HG03378 (cell line): ENCODE measurements at regions not wholly inside any gene's neighbourhood (a gene's known extent, or its start where the extent isn't known, plus 50 kb on each side); places are given as distances from the start of the nearest gene placed in this dataset.

Experiments used
- ATAC-seq: cut with Tn5 transposase; IDR thresholded peaks from one replicate; pipeline ENCODE4 v1.9.1; 2021; ENCODE audit warnings: mild to moderate bottlenecking, moderate library complexity; ENCODE audit not compliant: unreplicated experiment

DNA sequence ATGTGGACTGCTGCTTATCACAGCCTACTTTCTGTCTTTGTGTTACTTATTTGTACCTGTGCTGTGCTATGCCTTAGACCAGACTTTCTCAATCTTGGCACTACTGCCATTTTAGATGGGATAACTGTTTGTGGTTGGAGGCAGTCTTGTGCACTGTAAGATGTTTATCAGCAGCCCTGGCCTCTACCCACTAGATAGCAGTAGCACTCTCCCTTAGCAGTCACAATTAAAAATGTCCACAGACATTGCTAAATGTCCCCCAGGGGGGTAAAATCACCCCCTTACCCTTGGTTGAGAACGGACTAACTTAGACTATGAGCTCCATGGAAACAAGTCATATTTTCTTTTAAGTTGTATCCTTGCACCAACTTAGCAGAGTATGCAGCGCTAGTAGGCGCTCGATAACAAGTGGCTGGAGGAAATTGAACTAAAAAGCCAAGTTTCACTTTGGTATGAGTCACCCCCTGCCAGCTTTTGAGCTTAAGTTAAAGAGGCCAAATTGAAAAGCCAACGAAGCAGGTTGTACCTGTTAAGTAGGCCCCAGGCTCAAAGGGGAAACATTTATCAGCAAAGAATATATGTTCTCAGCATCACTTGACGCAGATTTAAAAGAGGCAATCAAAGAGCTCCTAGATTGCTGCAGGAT is 304.8 kb upstream of the SORL1-AS1 start:
- peak; percentile 44 for ATAC-seq

DNA sequence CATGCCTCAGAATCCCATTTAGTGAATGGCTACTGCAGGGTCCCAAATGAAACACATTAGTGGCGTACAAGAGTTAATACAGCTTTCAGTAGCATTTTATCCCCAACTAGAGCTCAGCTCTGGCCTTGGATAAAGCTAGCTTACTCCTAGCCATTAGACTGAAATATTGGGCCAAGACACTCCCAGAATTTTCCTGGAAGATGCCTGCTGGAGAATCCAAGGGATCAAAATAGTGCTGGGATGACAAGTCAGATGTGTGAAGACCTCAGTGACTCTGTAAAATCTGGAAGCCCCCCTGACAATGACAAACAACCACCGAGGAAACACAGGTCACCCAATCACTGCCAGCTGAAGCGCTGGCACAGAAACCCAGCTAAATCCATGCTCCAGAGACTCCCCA is 303.1 kb upstream of the SORL1-AS1 start:
- ATAC-seq: no peak

DNA sequence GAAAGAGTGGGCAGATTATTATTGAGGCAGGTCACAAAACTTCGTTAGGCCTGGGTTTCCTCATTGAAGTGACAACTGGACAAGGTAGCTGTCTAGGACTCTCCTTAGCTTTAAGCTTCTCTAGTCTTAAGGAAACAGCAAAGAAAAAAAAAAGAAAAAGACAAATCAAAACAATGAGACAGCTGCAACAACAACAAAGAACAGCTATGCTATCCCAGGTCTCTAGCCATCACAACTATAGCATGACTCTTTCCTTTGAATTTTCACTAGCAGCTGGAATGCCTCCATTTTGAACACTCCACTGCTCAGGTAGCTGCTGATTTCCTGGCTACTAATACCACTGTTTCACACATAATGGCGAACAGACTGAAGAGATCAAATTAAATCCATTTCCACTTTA is 302.4 kb upstream of the SORL1-AS1 start:
- ATAC-seq: no peak

- no peak for ATAC-seq
These were observed 301.8 kb upstream of the SORL1-AS1 start for GRCh38 chr11:121754598-121754997.

DNA sequence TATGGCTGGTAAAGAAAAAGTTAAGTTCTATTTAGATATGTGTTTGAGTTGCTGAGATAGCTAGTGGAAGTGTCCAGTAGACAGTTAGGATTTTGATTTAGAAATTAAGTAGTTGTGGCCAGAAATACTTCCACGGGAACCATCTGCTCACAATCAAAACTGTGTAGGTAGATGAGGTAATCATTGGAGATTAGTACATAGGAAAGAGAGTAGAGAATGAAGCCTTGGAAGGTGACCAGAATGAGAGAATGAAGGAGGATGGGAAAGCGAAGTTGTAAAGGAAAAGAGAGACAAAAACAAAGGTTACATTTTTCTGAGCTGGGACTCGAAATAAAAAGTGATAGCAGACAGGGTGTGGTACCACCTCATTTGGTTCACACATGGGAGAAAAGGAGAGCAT is 296.9 kb upstream of the SORL1-AS1 start:
- no peak for ATAC-seq

GRCh38 chr11:121748068-121748467 is 295.3 kb upstream of the SORL1-AS1 start:
- ATAC-seq: no peak

DNA sequence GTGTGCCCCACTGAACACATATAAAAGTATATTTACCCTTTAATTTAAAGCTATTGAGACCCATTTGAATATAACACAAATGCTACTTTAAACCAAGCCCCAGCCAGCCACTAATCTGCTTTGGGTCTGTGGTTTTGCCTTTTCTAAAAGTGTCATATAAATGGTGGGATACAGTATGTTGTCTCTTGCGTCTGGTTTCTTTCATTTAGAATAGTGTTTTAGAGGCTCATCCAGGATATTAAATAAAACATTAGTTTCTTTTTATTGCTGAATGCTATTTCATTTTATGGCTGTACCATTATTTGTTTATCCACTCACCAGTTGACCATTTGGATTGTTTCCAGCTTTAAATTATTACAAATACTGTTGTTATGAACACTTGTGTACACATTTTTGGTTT is 290.5 kb upstream of the SORL1-AS1 start:
- ATAC-seq: no peak

DNA sequence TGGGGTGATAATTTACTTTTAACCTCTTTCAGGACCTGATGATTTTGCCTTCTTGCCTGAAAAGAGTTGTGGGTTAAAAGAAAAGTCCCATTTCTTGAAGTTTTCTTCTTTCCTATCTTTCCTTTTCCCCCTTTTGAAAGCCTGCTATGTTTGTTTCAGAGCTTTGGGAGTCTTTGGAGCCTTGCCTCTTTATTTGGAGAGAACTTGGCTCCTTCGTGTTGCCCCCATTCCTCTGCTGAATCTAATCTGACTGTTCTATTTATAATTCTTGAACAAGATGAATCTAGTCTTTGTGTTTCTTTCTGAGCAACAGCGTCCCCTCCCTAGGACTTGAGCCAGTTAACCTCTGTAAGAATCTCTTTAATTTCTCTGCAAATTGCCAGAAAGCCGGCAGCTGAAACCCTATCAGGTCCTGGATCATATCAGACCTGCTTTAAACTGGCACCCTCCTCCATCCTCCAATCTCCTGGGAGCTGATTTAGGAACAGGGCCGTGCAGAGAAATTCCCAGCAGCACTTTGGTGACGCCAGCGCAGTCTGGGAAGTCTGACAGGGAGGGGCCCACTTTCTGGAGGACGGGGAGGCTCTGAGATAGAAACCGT is 289.1 kb upstream of the SORL1-AS1 start:
- ATAC-seq: no peak

GRCh38 chr11:121741351-121741760 is 288.6 kb upstream of the SORL1-AS1 start:
- no peak for ATAC-seq

DNA sequence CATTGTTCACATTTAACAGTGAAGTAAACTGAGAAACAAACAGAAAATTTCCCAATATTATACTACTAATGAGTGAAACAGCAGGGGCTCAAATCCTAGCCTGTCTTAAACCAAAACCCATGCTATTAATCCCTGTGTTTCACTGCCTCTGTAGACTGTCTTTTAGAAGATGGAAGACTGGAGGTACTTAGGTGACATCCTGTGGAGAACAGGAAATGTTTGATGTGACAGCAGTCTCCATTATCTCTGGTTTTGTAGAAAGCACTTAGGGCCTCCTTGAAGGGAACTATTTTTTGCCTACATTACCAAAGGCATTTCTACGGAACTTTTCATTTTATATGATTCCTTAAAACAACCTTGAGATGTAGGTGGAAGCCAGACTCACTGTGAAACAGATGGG is 288.1 kb upstream of the SORL1-AS1 start:
- no peak for ATAC-seq

GRCh38 chr11:121733858-121734257 is 281.1 kb upstream of the SORL1-AS1 start:
- no peak for ATAC-seq

GRCh38 chr11:121727942-121728341 is 275.2 kb upstream of the SORL1-AS1 start:
- ATAC-seq: no peak

- no peak for ATAC-seq
These were observed 270.5 kb upstream of the SORL1-AS1 start for GRCh38 chr11:121723246-121723741.

DNA sequence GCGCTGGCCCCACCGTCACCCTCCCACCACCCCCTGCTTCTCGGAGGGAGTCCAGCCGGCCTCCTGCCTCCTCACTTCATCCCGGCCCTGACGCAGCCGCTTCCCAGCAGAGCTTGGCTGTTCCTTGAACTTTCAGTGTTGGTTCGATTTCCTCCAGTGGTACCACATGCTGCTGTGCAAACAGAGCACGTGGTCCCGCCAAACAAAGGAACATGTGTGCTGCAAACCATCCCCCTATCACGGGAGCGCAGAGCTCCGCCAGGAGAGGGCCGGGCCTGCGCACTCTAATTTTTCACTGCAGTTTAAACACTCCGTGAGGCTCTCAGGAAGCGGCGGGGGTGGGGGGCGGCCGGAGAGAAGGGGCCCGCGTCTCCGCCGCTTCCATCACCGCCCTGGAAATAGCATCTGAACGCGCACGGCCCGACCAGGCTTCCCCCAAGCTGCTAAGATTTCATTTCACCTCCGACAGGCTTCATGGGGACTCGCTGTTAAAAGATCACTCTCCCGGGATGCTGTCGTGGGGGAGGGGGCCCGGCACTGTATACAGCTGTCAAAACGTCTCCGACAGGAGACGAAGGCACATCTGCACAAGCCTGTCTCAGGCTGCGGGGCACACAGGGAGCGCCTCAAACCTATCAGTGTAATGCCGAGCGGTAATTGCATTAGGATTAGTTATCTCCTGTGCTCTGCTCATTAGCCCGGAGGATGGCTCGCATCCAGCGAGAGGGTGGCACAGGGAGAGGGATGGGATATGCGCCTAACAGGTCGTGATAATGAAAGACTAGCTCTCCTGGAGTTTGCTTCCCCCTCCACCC is 269.9 kb upstream of the SORL1-AS1 start:
- ATAC-seq: no peak

DNA sequence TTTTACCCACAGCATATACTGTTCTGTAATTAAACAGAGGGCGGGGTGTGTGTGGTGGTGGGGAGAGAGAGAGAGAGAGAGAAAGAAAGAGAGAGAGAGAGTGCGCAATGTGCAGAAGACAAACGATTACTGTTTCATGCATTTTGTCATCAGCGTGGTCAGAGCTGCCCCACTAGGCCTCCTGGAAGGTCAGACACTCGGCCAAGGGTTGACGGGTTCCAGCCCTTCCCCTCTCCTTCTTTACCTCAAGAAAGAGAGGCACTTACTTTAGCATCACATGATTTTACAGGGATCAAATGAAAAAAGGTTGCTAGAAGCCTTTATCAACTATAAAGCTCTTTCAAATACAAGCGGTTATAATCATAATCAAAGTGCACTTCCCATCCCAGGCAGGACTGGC is 269.2 kb upstream of the SORL1-AS1 start:
- no peak for ATAC-seq

GRCh38 chr11:121721448-121721847 is 268.7 kb upstream of the SORL1-AS1 start:
- ATAC-seq: no peak

DNA sequence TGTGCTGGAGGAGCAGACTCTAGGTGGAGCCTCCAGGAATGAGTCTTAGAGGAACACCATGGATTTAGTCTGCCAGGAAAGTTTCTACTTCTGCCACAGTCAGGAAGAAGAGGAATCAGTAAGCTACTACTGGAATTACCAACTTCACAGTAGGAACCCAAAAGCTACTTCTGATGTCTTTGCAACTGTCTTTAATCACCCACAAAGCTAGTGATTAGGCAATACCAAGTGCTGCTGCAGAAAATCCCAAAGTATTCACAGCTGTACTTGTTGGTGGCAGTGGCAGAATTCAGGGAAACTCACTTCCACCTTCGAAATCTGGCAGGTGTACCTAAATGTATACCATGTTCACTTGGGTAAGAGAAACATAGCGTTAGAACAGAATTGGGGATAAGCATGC is 264.5 kb upstream of the SORL1-AS1 start:
- no peak for ATAC-seq

- no peak for ATAC-seq
These were observed 263.3 kb upstream of the SORL1-AS1 start for GRCh38 chr11:121716060-121716459.

DNA sequence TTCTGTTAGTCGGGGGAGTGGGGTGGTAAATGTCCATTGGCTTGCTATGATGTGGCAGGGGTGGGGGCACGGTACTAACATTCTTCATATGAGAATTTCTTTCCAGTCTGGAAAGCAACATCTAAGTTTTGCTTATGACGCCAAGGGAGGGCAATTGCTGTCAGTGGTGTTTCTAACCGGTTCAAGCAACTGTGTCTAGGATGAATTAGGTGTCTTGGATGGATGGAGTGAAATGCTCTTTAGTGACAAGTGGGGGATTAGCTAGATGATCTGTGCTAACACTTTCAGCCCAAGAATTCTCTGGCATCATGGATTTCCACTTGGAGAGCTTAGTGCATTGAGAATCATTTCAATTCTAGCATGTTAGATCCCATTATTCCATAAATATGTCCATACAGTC is 262.6 kb upstream of the SORL1-AS1 start:
- no peak for ATAC-seq

DNA sequence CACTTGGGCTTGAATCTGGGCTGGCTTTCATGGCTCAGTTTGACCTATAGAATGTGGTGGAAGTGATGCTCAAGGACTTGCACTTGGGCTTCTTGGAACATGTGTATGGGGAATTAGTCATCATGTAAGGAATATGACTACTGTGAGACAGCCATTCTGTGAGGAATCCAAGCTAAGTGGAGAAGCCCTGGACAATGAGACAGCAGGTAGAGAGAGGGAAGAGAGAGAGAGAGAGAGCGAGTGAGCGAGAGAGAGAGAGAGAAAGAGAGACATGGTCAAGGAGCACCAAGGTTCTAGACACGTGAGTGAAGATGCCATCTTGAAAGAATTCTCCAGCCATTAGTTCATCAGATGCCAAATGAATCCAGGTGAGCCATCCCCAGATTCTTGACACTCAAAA is 261.6 kb upstream of the SORL1-AS1 start:
- ATAC-seq: no peak

DNA sequence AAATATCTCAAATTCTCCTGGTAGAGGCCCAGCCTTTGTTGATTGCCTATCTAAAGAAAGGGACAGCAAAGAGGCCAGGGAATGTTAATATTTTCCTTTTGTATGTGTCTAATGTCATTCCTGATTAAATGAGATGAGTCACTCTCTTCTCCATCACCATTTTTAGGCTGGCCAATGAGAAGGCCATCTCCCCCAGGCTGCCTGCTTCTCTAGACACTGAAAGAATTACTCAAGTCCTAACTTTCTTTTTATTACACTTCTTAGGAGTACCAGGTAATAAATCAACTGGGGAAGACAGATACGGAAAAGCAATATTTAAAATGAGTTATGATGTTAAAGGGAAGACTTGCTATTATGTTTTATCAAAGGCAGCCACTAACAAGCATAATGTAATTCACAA is 259.2 kb upstream of the SORL1-AS1 start:
- ATAC-seq: no peak

DNA sequence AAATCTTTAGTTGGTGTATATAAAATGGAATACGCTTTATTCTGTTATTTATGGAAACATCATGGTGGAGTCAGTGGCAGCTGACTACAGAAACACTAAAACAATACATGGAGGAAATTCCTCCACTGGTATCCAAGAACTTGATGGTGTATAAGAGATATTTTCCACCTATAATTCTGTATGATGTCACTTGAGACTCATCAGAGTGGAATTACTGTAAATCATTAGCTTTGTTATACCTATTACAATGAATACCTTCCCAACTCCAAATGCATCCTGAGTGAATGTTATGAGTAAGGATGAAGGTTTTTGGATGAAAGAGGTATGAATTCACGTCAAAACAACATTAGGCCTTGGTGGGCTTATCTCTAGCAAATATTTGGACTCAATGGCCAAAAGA is 258.5 kb upstream of the SORL1-AS1 start:
- ATAC-seq: no peak
